Endothelial cell of umbilical vein (primary cell): ENCODE measurements at regions not wholly inside any gene's neighbourhood (a gene's known extent, or its start where the extent isn't known, plus 50 kb on each side); places are given as distances from the start of the nearest gene placed in this dataset.

ENCODE experiments used
- BruUV-seq: library from RNA; stranded (reverse); fragments of 400-500 nt; replicated peaks from 2 replicates; lab custom pipeline; 2021; lab: Mats Ljungman, UMichigan
- CTCF ChIA-PET: fragments of 300-600, 350-600 bp; sonication (Branson Sonifier 250); formaldehyde crosslinking; loops from one replicate; lab custom pipeline; 2021; ENCODE audit warnings: antibody characterized with exemption, inconsistent platforms; lab: Charles Lee
- POLR2A ChIA-PET: fragments of 300-600, 350-600 bp; sonication (Branson Sonifier 250); formaldehyde crosslinking; loops from one replicate; lab custom pipeline; 2021; ENCODE audit warnings: antibody characterized with exemption, inconsistent platforms; lab: Charles Lee
- DNase-seq: peaks from one replicate; pipeline ENCODE4 v3.0.0-alpha.2; 2011; ENCODE audit warnings: low read depth, low spot score
- FAIRE-seq: peaks from 2 replicates; lab custom pipeline; 2011; peaks lifted over from hg19 to GRCh38; lab: Jason Lieb, UNC
- H2AFZ ChIP-seq: 2 replicates; pipeline ENCODE4 v1.6.0; 2012; ENCODE audit warnings: low read depth, low read length, control low read depth, inconsistent platforms
- H3K27ac ChIP-seq: 2 replicates; pipeline ENCODE4 v1.5.1; 2011; ENCODE audit warnings: low read depth, mild to moderate bottlenecking, control low read depth, low read length, moderate library complexity; ENCODE audit not compliant: insufficient read depth
- H3K27me3 ChIP-seq, 2 experiments: 2 replicates each; pipeline versions ENCODE4 v1.6.0 to v1.6.1; 2011; ENCODE audit warnings: low read length in 2 of 2, mixed read lengths in 1 of 2; ENCODE audit not compliant: control insufficient read depth in 2 of 2, insufficient read depth in 2 of 2
- H3K36me3 ChIP-seq, 2 experiments: 2 replicates in 1 of 2; 3 replicates in 1 of 2; pipeline ENCODE4 v1.5.1; 2011; ENCODE audit warnings: low read length in 2 of 2, mild to moderate bottlenecking in 1 of 2, moderate library complexity in 1 of 2; ENCODE audit not compliant: control insufficient read depth in 2 of 2, insufficient read depth in 2 of 2; ENCODE audit errors: extremely low read depth in 1 of 2
- H3K4me1 ChIP-seq: 3 replicates; pipeline ENCODE4 v1.5.1; 2011; ENCODE audit warnings: mild to moderate bottlenecking, low read length; ENCODE audit not compliant: control insufficient read depth, insufficient read depth; ENCODE audit errors: extremely low read depth
- H3K4me2 ChIP-seq: 2 replicates; pipeline ENCODE4 v1.6.1; 2011; ENCODE audit warnings: low read length, control low read depth, mixed read lengths; ENCODE audit not compliant: insufficient read depth
- H3K4me3 ChIP-seq, 3 experiments: fragments of 200-600 bp in 1 of 3; sonication (generic), shearing (Covaris generic) in 1 of 3; replicated peaks in 1 of 3; 2 replicates each; pipeline ENCODE4 v1.5.1; 2011 to 2016; ENCODE audit warnings: control low read depth in 3 of 3, low read length in 3 of 3, mild to moderate bottlenecking in 2 of 3, inconsistent platforms in 1 of 3, low read depth in 1 of 3, moderate library complexity in 1 of 3; ENCODE audit not compliant: insufficient read depth in 1 of 3
- H3K79me2 ChIP-seq: 2 replicates; pipeline ENCODE4 v1.6.0; 2012; ENCODE audit warnings: low read length, inconsistent platforms; ENCODE audit not compliant: control insufficient read depth, insufficient read depth
- H3K9ac ChIP-seq: replicated peaks from 2 replicates; pipeline ENCODE3; 2011; ENCODE audit warnings: low read length, control low read depth; ENCODE audit not compliant: insufficient read depth; ENCODE audit errors: extremely low read depth
- H3K9me1 ChIP-seq: replicated peaks from 3 replicates; pipeline ENCODE4 v1.6.0; 2011; ENCODE audit warnings: mild to moderate bottlenecking, low read length; ENCODE audit not compliant: control insufficient read depth, insufficient read depth; ENCODE audit errors: extremely low read depth
- H3K9me3 ChIP-seq: replicated peaks from 2 replicates; pipeline ENCODE4 v1.5.1; 2012; ENCODE audit warnings: low read length, inconsistent platforms; ENCODE audit not compliant: control insufficient read depth, insufficient read depth
- H4K20me1 ChIP-seq: replicated peaks from 2 replicates; pipeline ENCODE3; 2011; ENCODE audit warnings: mild to moderate bottlenecking, low read length; ENCODE audit not compliant: control insufficient read depth, insufficient read depth; ENCODE audit errors: extremely low read depth
- EZH2 ChIP-seq: IDR thresholded peaks from 2 replicates; pipeline ENCODE4 v1.6.1; 2012; ENCODE audit warnings: borderline replicate concordance, low read depth, mild to moderate bottlenecking, moderate library complexity, low read length, inconsistent platforms; ENCODE audit not compliant: severe bottlenecking
- FOS ChIP-seq: IDR thresholded peaks from 2 replicates; pipeline ENCODE4 v1.6.1; 2011; ENCODE audit warnings: mild to moderate bottlenecking, low read length, moderate library complexity, borderline replicate concordance; ENCODE audit not compliant: insufficient read depth
- GATA2 ChIP-seq: IDR thresholded peaks from 2 replicates; pipeline ENCODE4 v1.7.0; 2011; ENCODE audit warnings: low read depth, mild to moderate bottlenecking, moderate library complexity, mixed read lengths, low read length; ENCODE audit not compliant: insufficient read length, insufficient read depth
- JUN ChIP-seq: IDR thresholded peaks from 2 replicates; pipeline ENCODE4 v1.6.1; 2011; ENCODE audit warnings: borderline replicate concordance, low read depth; ENCODE audit not compliant: insufficient read length, insufficient read depth
- MYC ChIP-seq: IDR thresholded peaks from one replicate; pipeline ENCODE4 v1.6.1; 2011; ENCODE audit warnings: mild to moderate bottlenecking, low read depth, low read length
- POLR2A ChIP-seq: IDR thresholded peaks from 2 replicates; pipeline ENCODE4 v1.6.1; 2012; ENCODE audit warnings: low read depth, mild to moderate bottlenecking, control low read depth, low read length
- POLR2AphosphoS5 ChIP-seq: IDR thresholded peaks from 2 replicates; pipeline ENCODE4 v1.6.1; 2012; ENCODE audit warnings: low read depth, mild to moderate bottlenecking, control low read depth, low read length, moderate library complexity; ENCODE audit not compliant: insufficient read depth
- dilution Hi-C: fragments of 300-500 bp; cut with MboI; formaldehyde crosslinking; loops from one replicate; pipeline ENCODE4 v1.15.0; 2019; ENCODE audit warnings: low sequenced_read_pairs; ENCODE audit not compliant: extremely low pct_ligation_motif_present
- intact Hi-C: fragments of 100-400 bp; cut with micrococcal nuclease; formaldehyde crosslinking; loops from one replicate; pipeline ENCODE4 v1.10.0; 2022
- TF ChIP-seq, protein P1 (sequence below), 2 donors: IDR thresholded peaks; 1 replicate in 1 of 2; 2 replicates in 1 of 2; pipeline ENCODE4 v1.5.1; 2011; ENCODE audit warnings: low read length in 2 of 2, mild to moderate bottlenecking in 2 of 2, moderate library complexity in 2 of 2, control low read depth in 1 of 2, inconsistent platforms in 1 of 2, low read depth in 1 of 2; ENCODE audit not compliant: insufficient read depth in 1 of 2; ENCODE audit errors: extremely low read depth in 1 of 2
- TF ChIP-seq, protein P2 (sequence below): IDR thresholded peaks from 2 replicates; pipeline ENCODE4 v1.6.1; 2011; ENCODE audit not compliant: insufficient read depth, insufficient read length

DNA sequence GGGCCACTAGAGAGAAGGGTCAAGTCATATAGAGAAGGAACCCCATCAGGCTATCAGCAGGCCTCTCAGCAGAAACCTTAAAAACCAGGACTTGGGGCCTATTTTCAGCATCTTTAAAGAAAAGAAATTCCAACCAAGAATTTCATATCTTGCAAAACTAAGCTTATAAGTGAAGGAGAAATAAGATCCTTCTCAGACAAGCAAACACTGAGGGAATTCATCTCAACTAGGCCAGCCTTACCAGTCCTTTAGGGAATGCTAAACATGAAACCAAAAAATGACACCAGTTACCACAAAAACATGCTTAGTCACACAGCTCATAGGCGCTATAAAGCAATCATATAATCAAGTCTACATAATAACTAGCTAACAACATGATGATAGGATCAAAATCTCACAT lies 407.1 kb downstream of the LRRC70 start:
- ChIA-PET CTCF (no interaction called here), POLR2A (no interaction called here)
- intact Hi-C loops, result no loop called here
- Histone ChIP-seq H3K4me2 (no peak overlapping the region), H3K9me1 (no peaks in the 10 kb centered on the region), H3K4me1 (no peaks in the 10 kb centered on the region), H3K36me3 (no peaks in the 10 kb centered on the region), H3K4me3 (no peak overlapping the region), H2AFZ (no peak overlapping the region), H4K20me1 (no peaks in the 10 kb centered on the region), H3K27me3 (no peaks in the 10 kb centered on the region), H3K9ac (no peak overlapping the region), H3K79me2 (no peaks in the 10 kb centered on the region), H3K9me3 (no peaks in the 10 kb centered on the region), H3K27ac (no peak overlapping the region)
- dilution Hi-C loops, result no loop called here
- BruUV-seq, result no TSS peak
- TF ChIP-seq POLR2A (no peak), FOS (no peak), EZH2 (no peak), GATA2 (no peak), JUN (no peak), POLR2AphosphoS5 (no peak), MYC (no peak)
- TF ChIP-seq, protein P1, sequence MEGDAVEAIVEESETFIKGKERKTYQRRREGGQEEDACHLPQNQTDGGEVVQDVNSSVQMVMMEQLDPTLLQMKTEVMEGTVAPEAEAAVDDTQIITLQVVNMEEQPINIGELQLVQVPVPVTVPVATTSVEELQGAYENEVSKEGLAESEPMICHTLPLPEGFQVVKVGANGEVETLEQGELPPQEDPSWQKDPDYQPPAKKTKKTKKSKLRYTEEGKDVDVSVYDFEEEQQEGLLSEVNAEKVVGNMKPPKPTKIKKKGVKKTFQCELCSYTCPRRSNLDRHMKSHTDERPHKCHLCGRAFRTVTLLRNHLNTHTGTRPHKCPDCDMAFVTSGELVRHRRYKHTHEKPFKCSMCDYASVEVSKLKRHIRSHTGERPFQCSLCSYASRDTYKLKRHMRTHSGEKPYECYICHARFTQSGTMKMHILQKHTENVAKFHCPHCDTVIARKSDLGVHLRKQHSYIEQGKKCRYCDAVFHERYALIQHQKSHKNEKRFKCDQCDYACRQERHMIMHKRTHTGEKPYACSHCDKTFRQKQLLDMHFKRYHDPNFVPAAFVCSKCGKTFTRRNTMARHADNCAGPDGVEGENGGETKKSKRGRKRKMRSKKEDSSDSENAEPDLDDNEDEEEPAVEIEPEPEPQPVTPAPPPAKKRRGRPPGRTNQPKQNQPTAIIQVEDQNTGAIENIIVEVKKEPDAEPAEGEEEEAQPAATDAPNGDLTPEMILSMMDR (IDR thresholded peaks at IDR 0.05; ENCODE audit: extremely low read depth in 1 of 2, insufficient read depth in 1 of 2, low read depth in 1 of 2, low read length in 2 of 2), result no peak
- TF ChIP-seq, protein P2, sequence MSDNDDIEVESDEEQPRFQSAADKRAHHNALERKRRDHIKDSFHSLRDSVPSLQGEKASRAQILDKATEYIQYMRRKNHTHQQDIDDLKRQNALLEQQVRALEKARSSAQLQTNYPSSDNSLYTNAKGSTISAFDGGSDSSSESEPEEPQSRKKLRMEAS, result no peak
- FAIRE-seq, result no peak
- no peak for DNase-seq
